OCI-LY7 (cell line): ENCODE measurements at regions not wholly inside any gene's neighbourhood (a gene's known extent, or its start where the extent isn't known, plus 50 kb on each side); places are given as distances from the start of the nearest gene placed in this dataset.
"Not testable (repeated sequence)": the region's sequence is repeated elsewhere in the genome, so short reads cannot be mapped to it uniquely, and the experiment has no call there.

Experiments used
- BruUV-seq: library from RNA; stranded (reverse); fragments of 400-500 nt; replicated peaks from 2 replicates; lab custom pipeline; 2021; lab: Mats Ljungman, UMichigan
- CTCF ChIA-PET: fragments of 300-600 bp; sonication (Branson Sonifier 250); formaldehyde crosslinking; loops from one replicate; lab custom pipeline; 2022; ENCODE audit warnings: antibody characterized with exemption; ENCODE audit not compliant: unreplicated experiment; lab: Charles Lee
- POLR2A ChIA-PET: fragments of 300-600 bp; sonication (Branson Sonifier 250); formaldehyde crosslinking; loops from one replicate; lab custom pipeline; 2022; ENCODE audit warnings: antibody characterized with exemption; lab: Charles Lee
- DNase-seq: peaks from one replicate; pipeline ENCODE4 v3.0.0-alpha.2; 2015; ENCODE audit warnings: low spot score
- H2AFZ ChIP-seq: fragments of 200-600 bp; sonication (generic), shearing (Covaris generic); 2 replicates; pipeline ENCODE4 v1.6.1; 2014; ENCODE audit warnings: mild to moderate bottlenecking, antibody characterized with exemption, low read length, moderate library complexity
- H3K27ac ChIP-seq: fragments of 200-600 bp; sonication (generic); 2 replicates; pipeline ENCODE4 v1.5.1; 2014; ENCODE audit warnings: mixed run types, low read depth, mild to moderate bottlenecking, moderate library complexity, low read length, inconsistent platforms; ENCODE audit not compliant: poor library complexity, severe bottlenecking
- H3K36me3 ChIP-seq: fragments of 200-600 bp; sonication (generic); 2 replicates; pipeline ENCODE4 v1.6.1; 2014; ENCODE audit warnings: mild to moderate bottlenecking, antibody characterized with exemption, low read length, moderate library complexity, mixed read lengths; ENCODE audit not compliant: insufficient read depth
- H3K4me1 ChIP-seq: fragments of 200-600 bp; sonication (generic); 2 replicates; pipeline ENCODE4 v1.5.1; 2014; ENCODE audit warnings: mild to moderate bottlenecking, low read length; ENCODE audit not compliant: insufficient read depth, poor library complexity, severe bottlenecking
- H3K4me2 ChIP-seq: fragments of 200-600 bp; sonication (generic); 2 replicates; pipeline ENCODE4 v1.6.1; 2014; ENCODE audit warnings: mild to moderate bottlenecking, low read length
- H3K4me3 ChIP-seq: fragments of 200-600 bp; sonication (generic); 2 replicates; pipeline ENCODE4 v1.5.1; 2014; ENCODE audit warnings: mild to moderate bottlenecking, low read depth, low read length; ENCODE audit not compliant: poor library complexity, severe bottlenecking
- H3K79me2 ChIP-seq: fragments of 200-600 bp; sonication (generic); 2 replicates; pipeline ENCODE4 v1.6.1; 2016; ENCODE audit warnings: low read depth, mild to moderate bottlenecking, low read length, moderate library complexity, mixed read lengths; ENCODE audit not compliant: insufficient read depth
- H3K9me2 ChIP-seq: fragments of 200-600 bp; sonication (generic); 2 replicates; pipeline ENCODE4 v1.6.1; 2016; ENCODE audit warnings: mild to moderate bottlenecking, low read length, mixed read lengths; ENCODE audit not compliant: insufficient read depth
- H3K9me3 ChIP-seq: fragments of 200-600 bp; sonication (generic); 2 replicates; pipeline ENCODE4 v1.6.1; 2014; ENCODE audit warnings: mild to moderate bottlenecking, mixed run types, low read length, mixed read lengths
- H4K20me1 ChIP-seq: fragments of 200-600 bp; sonication (generic); 2 replicates; pipeline ENCODE4 v1.6.1; 2014; ENCODE audit warnings: mild to moderate bottlenecking, antibody characterized with exemption, low read length, moderate library complexity, mixed read lengths; ENCODE audit not compliant: insufficient read depth
- intact Hi-C: fragments of 100-400 bp; cut with micrococcal nuclease; formaldehyde crosslinking; loops from one replicate; pipeline ENCODE4 v1.10.0; 2022; ENCODE audit not compliant: unreplicated experiment

DNA sequence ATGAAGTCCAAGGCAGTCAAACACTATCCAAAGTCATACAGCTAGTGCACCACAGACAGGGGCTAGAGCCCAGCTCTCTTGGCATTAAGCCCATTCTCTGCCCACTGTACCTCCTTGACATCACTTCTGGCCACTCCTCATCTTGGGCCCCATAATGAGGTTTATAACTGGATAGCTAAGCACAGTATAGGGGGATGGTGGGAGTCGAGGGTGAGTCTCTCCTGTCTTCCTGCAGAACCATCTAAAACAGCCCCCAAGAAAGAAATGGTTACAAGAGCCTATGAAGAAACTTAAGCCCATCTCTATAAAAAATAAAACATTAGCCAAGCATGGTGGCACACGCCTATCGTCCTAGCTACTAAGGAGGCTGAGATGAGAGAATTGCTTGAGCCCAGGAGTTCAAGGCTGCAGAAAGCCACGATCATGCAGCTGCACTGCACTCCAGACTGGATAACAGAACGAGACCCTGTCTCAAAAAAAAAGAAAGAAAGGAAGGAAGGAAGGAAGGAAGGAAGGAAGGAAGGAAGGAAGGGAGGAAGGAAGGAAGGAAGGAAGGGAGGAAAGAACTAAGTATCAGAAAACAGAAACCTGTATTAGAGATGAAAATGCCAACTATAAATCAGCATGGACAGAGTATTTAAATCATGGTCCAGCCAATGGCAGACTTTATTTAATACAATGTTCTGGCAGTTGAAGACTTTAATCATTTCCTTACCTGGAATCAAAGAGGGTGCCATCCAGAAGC, 134.3 kb upstream of the VOPP1 start:
- BruUV-seq, H3K4me2 ChIP-seq, CTCF ChIA-PET, H3K27ac ChIP-seq, H3K79me2 ChIP-seq, H4K20me1 ChIP-seq, POLR2A ChIA-PET, intact Hi-C loops, H3K9me3 ChIP-seq, H3K4me1 ChIP-seq, DNase-seq, H3K36me3 ChIP-seq, H3K4me3 ChIP-seq, H3K9me2 ChIP-seq, H2AFZ ChIP-seq: not testable (repeated sequence)

DNA sequence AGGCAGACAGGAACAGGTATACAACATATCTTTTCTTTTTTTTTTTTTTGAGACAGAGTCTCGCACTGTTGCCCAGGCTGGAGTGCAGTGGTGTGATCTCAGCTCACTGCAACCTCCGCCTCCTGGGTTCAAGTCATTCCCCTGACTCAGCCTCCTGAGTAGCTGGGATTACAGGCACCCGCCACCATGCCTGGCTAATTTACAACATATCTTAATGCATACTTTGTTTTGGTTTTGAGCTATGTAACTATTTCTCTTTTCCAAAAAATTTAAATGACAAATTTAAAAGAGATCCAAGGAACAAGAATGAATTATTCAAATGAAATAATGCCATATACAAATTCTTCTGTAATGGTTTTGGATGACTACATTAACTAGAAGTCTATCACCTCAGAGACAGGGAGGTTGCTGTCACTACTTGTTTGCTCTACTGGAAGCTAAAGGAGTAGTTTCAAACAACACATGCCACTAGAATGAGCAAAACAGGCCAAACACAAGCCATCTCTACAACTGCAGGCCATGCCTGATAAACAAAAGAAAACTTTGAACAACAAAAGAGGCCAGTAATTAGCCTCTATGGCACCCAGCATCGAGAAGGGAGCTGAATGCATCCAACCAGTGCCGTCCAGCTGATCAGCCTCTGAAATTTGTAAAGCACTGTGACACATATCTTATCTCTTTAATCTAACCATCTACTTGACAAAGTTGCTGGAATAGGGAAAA, 133.6 kb upstream of the VOPP1 start:
- BruUV-seq, POLR2A ChIA-PET: not testable (repeated sequence)

DNA sequence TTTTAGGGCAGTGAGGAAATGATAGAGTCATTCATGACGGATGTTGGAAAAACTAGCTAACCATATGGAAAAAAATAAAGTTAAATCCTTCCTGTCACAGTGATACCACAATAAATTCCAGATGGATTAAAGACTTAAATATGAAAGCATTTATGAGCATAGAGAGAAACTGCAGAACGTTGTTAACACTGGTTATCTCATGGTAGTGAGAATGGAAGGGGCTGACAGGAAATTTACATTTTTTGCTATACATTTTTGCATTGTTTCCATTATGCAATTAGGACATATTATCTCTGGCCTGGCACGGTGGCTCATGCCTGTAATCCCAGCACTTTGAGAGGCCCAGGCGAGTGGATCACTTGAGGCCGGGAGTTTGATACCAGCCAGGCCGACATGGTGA, 130.5 kb upstream of the VOPP1 start:
- H3K4me2 ChIP-seq, H2AFZ ChIP-seq, H3K79me2 ChIP-seq, H3K36me3 ChIP-seq, H3K4me1 ChIP-seq, H3K4me3 ChIP-seq, BruUV-seq, intact Hi-C loops, H3K27ac ChIP-seq, H3K9me3 ChIP-seq, H4K20me1 ChIP-seq, CTCF ChIA-PET, H3K9me2 ChIP-seq, DNase-seq: not testable (repeated sequence)
- POLR2A ChIA-PET: interaction anchor here (0.6 kb wide), 1 partner anchor 258 kb away, joined by 3 read pairs; no protein-coding TSS in a partner anchor

More for the DNA sequence above, 133.6 kb upstream of the VOPP1 start:
- H3K4me2 ChIP-seq, intact Hi-C loops, H3K9me3 ChIP-seq, H3K4me1 ChIP-seq, H3K79me2 ChIP-seq, CTCF ChIA-PET, H3K4me3 ChIP-seq, H3K9me2 ChIP-seq, H2AFZ ChIP-seq, H3K36me3 ChIP-seq, DNase-seq, H4K20me1 ChIP-seq, H3K27ac ChIP-seq: not testable (repeated sequence)

DNA sequence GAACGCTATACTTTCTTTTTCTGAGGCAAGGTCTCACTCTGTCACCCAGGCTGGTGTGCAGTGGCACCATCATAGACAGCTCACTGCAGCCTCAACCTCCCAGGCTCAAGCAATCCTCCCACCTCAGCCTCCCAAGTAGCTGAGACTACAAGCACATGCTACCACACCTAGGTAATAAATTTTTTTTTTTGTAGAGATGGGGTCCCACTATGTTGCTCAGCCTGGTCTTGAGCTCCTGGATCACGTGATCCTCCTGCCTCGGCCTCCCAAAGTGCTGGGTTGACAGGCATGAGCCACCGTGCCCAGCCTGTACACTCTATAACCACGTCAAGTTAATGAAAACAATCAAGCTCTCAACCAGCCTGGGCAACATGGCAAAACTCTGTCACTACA, 127.1 kb upstream of the VOPP1 start:
- H3K9me2 ChIP-seq, H3K4me2 ChIP-seq, POLR2A ChIA-PET, H3K4me1 ChIP-seq, intact Hi-C loops, H3K79me2 ChIP-seq, H3K4me3 ChIP-seq, H2AFZ ChIP-seq, H3K36me3 ChIP-seq, BruUV-seq, H3K27ac ChIP-seq, H4K20me1 ChIP-seq, DNase-seq, CTCF ChIA-PET, H3K9me3 ChIP-seq: not testable (repeated sequence)

DNA sequence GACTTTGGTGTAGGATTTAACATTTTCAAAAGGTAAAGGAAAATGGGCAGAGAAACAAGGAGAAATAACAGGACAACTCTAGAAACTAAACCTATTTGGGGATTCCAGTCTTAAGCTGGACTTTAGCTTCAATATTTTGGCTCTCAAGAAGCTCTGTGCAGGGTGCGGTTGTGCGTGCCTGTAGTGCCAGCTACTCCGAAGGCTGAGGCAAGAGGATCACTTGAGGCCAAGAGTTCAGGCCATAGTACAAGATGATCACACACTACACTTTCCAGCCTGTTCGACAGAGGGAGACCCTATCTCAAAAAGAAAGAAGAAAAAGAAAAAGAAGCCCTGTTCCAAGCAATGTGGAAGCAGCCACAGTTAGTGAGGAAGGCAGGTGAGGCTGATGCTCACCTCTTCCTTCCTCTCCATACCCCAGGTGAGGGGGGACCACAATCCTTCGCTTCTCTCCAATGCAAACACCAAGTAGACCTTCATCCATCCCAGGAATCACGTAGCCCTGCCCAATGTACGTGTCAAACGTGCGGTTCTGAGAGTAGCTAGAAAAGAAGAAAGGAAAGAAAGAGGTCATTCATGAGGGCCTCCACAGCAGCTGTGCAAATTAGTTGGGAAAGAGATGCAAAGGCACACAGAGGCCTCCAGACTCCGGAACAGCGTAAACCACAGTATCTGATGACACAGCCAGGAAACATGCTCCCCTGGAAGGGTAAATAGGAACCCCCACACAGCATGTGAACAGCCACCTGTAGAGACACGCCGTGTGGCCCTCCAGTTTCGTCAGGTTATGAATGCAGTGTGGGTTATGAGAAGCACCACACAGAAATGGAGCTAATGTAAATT, 126.5 kb upstream of the VOPP1 start:
- H3K9me2 ChIP-seq, H3K4me1 ChIP-seq, H4K20me1 ChIP-seq, H3K36me3 ChIP-seq, BruUV-seq, H3K27ac ChIP-seq, CTCF ChIA-PET, H3K4me2 ChIP-seq, intact Hi-C loops, H3K9me3 ChIP-seq, H3K4me3 ChIP-seq, H3K79me2 ChIP-seq, H2AFZ ChIP-seq, POLR2A ChIA-PET: not testable (repeated sequence)
- DNase-seq: peak; percentile 3
